C4-2B (cell line): ENCODE measurements at regions not wholly inside any gene's neighbourhood (a gene's known extent, or its start where the extent isn't known, plus 50 kb on each side); places are given as distances from the start of the nearest gene placed in this dataset.

Experiments used
- CTCF ChIP-seq: fragments of 450-650 bp; conservative IDR thresholded peaks from 2 replicates; pipeline ENCODE4 v1.5.1; 2017; ENCODE audit warnings: mild to moderate bottlenecking
- ZFX ChIP-seq: fragments of 450-650 bp; IDR thresholded peaks from 2 replicates; pipeline ENCODE4 v1.6.1; 2017

DNA sequence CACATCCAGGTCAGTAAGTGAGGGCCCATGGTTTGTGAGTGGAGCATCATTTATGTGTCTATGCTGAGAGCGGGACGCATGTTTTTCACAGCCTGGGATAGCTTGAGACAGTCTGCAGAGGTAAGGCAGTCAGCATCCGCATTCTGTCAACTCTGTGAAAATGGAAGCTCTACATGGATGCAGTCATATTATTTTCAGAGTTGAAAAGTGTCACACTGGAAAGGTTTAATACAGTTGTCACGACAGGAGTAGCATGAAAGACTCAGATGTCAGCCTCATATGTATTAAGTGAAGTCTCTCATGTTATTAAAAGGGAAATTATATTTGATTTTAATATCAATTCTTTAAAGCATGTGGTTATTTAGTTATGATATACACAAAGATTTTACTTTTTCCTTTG, 436.9 kb upstream of the GYPC start:
- no peak for TF ChIP-seq CTCF
- no peak for TF ChIP-seq ZFX
